ENCODE measurements at regions not wholly inside any gene's neighbourhood (a gene's known extent, or its start where the extent isn't known, plus 50 kb on each side); places are given as distances from the start of the nearest gene placed in this dataset.

DNA sequence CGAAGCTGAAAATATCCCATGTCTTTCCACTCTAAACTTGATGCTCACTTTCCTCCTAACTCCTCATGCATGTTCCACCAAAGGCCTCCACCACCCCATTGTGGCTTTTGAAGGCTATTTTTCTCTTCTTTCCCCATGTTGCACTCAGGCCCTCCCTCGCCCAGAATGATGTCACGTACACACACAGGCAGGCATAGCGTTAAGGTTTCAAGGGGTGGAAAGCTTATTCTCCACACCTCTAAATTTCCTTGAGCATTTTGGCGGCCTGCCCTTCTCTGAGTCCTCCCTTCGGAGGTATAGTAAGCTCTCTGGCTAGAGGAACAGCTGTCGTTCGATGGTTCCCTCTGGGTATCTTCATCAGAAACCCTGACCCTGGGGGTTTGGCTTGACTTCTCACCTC, 673.5 kb downstream of the ACTL7B start:
- H3K4me3 ChIP-seq (ENCODE audit: low read depth, low read length), result no peak overlapping the region
- DNase-seq (ENCODE audit: low read depth), result no peak
- in situ Hi-C loops (cut with HindIII; ENCODE audit: low sequenced_read_pairs), result no loop called here
- TF ChIP-seq, protein P1, sequence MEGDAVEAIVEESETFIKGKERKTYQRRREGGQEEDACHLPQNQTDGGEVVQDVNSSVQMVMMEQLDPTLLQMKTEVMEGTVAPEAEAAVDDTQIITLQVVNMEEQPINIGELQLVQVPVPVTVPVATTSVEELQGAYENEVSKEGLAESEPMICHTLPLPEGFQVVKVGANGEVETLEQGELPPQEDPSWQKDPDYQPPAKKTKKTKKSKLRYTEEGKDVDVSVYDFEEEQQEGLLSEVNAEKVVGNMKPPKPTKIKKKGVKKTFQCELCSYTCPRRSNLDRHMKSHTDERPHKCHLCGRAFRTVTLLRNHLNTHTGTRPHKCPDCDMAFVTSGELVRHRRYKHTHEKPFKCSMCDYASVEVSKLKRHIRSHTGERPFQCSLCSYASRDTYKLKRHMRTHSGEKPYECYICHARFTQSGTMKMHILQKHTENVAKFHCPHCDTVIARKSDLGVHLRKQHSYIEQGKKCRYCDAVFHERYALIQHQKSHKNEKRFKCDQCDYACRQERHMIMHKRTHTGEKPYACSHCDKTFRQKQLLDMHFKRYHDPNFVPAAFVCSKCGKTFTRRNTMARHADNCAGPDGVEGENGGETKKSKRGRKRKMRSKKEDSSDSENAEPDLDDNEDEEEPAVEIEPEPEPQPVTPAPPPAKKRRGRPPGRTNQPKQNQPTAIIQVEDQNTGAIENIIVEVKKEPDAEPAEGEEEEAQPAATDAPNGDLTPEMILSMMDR (IDR thresholded peaks at IDR 0.05; ENCODE audit: low read depth, low read length, missing control alignments), result no peak

DNA sequence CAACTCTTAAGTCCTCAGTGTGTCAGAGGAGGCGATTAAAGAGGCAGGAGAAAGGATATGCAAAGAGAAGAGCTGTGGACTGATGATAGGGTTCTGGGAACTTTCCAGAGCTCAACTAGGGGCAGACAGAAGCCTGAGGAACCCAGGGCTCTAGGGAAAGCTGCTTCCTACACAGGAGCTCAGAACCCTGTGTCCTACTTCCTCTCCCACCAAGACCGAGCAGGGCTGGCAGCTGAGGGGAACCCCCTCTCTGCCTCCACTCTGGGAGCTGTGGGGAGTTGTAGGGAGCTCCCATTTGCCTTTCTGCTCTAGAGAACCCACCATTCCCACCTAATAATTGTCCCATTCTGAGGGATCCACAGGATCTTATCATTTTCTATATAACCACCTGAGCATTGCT, 674.3 kb downstream of the ACTL7B start:
- TF ChIP-seq, protein P1 (IDR thresholded peaks at IDR 0.05; ENCODE audit: low read depth, low read length, missing control alignments), result no peak
- no peak overlapping the region for H3K4me3 ChIP-seq (ENCODE audit: low read depth, low read length)
- DNase-seq (ENCODE audit: low read depth), result no peak
- in situ Hi-C loops (cut with HindIII; ENCODE audit: low sequenced_read_pairs), result no loop called here

DNA sequence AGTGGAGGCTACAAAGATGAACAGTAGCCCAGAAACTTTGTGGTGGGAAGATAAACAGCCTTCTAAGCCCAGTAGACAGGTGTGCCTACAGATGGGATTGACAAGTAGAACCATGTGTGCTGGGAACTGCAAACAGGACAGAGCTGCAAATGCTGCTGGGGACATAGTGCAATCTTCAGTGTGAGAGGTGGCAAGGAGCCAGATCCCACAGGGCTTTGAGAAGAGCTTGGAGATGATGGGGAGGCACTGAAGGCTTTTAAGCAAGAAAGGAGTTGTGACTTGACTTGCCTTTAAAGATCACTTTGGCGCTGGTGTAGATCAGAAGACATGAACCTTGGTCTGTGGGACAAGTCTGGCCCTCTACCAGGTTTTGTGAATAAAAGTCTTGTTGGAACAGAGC, 675.2 kb downstream of the ACTL7B start:
- TF ChIP-seq, protein P1 (IDR thresholded peaks at IDR 0.05; ENCODE audit: low read depth, low read length, missing control alignments), result no peak
- no peak for DNase-seq (ENCODE audit: low read depth)
- in situ Hi-C loops (cut with HindIII; ENCODE audit: low sequenced_read_pairs), result no loop called here

DNA sequence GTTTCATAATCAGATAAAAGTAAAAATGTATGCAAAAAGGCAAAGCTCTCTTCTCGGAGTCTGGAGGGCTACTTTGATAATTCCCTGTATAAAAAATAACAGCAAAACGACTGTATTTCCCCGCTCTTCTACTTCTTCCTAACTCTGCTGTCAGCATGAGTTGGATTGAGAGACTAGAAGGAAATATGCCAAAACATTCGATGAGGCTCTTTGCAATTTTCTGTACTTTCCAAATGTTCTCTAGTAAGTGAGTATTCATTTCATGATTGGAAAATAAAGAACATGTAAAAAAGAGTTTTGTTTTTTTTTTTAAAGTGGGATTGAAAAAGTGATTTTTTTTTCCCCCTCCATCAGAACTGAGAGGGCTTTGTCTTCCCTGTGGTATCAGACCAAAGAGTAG, 677.5 kb downstream of the ACTL7B start:
- DNase-seq (ENCODE audit: low read depth), result no peak
- no peak overlapping the region for H3K4me3 ChIP-seq (ENCODE audit: low read depth, low read length)
- TF ChIP-seq, protein P1 (IDR thresholded peaks at IDR 0.05; ENCODE audit: low read depth, low read length, missing control alignments), result no peak
- in situ Hi-C loops (cut with HindIII; ENCODE audit: low sequenced_read_pairs), result no loop called here

More for the DNA sequence above, 675.2 kb downstream of the ACTL7B start:
- H3K4me3 ChIP-seq (ENCODE audit: low read depth, low read length), result no peak overlapping the region

DNA sequence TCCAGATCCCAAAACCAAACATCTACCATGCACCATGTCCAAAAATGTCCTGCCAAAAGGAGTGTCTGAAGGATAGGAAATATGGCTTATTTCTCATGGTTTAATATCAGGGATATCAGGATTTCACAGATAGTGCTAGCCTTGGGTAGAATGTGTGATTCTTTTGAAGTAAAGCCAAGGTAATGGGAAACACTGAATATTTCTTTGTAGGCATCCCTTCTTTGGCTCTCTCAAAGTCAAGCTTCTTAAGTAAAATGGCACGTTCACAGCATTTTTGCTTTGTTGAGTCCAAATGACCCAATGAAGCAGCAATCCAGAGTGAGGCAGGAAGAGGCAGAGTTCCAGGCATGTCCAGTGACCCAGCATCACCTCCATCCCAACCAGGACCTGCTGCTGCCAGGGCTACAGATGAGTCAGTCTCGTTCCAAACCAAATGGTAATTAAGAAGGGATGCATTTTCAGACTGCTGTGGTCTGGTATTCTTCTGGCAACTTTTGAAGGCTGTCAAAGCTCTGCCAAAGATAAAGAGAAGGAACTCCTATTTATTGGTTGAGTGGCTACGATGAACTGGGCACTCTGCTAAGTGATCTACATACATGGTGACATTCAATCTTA, 678.8 kb upstream of the KLF4 start:
- TF ChIP-seq, protein P1 (IDR thresholded peaks at IDR 0.05; ENCODE audit: low read depth, low read length, missing control alignments), result no peak
- DNase-seq (ENCODE audit: low read depth), result peak; percentile 86
- H3K4me3 ChIP-seq (ENCODE audit: low read depth, low read length), result no peak overlapping the region
- in situ Hi-C loops (cut with HindIII; ENCODE audit: low sequenced_read_pairs), result no loop called here

DNA sequence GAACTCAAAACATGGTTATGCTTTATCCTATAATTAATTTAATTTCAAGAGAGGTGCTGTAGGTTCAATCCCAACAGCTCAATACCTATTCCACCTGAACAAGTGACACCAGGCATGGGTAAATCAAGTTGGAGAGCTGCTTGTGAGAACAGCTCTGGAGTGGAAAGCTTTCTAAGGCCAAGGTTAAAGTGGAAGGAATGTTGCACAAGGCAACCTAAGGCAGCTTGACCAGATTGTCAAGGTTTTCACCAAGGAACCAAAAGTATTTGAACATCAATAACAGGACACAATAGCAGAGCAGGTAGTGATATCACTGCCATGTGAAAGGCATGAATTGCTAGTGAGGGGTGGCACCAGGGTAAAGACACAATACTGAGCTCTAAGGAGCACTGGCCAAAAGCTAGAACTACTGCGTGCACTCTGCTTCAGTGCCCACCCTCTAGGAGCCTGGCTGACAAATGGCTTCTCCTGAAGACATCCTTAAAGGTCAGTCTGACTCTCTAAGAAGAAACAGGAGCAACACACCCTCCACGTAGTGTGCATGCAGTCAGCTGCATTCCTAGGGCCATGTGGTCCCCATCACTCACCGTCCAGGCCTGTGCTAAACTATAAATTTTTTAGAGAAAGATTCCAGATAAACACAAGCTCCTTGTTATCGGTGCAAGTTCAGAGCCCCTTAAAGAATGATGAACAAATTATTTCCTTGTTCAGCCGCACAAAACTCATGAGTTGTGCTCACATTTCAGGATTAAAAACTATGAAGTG, 677.7 kb upstream of the KLF4 start:
- no peak for DNase-seq (ENCODE audit: low read depth)
- TF ChIP-seq, protein P1 (IDR thresholded peaks at IDR 0.05; ENCODE audit: low read depth, low read length, missing control alignments), result no peak
- H3K4me3 ChIP-seq (ENCODE audit: low read depth, low read length), result no peak overlapping the region
- in situ Hi-C loops (cut with HindIII; ENCODE audit: low sequenced_read_pairs), result no loop called here

Measured in astrocyte of the cerebellum (primary cell).